CD1c-positive myeloid dendritic cell (primary cell): ENCODE measurements at regions not wholly inside any gene's neighbourhood (a gene's known extent, or its start where the extent isn't known, plus 50 kb on each side); places are given as distances from the start of the nearest gene placed in this dataset.

Source experiments
- DNase-seq: peaks from one replicate; pipeline ENCODE4 v3.0.0-alpha.2; 2016; ENCODE audit errors: extremely low spot score

GRCh38 chr6:95142661-95143335 lies 434.5 kb upstream of the MANEA start:
- no peak for DNase-seq

GRCh38 chr6:95143408-95144180 lies 433.7 kb upstream of the MANEA start:
- no peak for DNase-seq

- DNase-seq = no peak
These were observed 431.9 kb upstream of the MANEA start for GRCh38 chr6:95145457-95145856.

- DNase-seq = no peak
These were observed 417.8 kb upstream of the MANEA start for GRCh38 chr6:95159557-95159956.

DNA sequence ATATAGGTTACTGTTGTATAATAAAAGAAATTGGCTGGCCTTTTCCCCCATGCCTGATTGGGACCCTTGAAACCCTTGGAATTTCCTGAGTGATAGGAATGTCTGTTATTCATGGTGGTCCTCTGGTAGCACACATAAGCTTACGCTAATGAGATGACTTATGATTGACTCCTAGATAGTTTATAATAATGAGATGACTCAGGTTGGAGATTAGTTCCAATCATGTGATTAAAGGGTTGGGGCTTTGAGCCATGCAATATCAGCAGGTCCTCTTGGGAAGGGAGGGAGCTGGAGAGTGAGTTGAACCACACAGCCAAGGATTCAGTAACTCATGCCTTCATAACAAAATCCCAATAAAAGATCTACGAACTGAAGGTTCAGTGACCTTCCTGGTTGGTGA lies 407.6 kb upstream of the MANEA start:
- no peak for DNase-seq

- no peak for DNase-seq
These were observed 401.2 kb upstream of the MANEA start for GRCh38 chr6:95175927-95176675.

DNA sequence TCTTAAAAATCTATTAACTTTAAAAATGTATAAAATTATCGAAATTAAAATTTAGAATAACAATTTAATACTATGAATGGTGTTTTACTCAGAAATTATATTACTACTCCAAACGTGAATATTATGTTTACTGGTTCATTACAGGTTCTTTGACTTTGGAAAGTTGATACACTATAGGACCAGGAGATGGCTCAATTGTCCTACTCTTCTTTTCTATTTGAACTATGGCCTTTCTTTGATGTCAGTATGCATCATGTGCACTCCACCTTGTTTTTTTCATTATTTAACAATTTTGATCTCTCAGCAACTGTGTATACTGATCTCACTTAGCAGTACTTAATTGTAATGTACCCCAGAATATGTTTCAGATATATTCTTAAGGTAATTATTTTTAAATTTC lies 391.5 kb upstream of the MANEA start:
- DNase-seq = no peak

DNA sequence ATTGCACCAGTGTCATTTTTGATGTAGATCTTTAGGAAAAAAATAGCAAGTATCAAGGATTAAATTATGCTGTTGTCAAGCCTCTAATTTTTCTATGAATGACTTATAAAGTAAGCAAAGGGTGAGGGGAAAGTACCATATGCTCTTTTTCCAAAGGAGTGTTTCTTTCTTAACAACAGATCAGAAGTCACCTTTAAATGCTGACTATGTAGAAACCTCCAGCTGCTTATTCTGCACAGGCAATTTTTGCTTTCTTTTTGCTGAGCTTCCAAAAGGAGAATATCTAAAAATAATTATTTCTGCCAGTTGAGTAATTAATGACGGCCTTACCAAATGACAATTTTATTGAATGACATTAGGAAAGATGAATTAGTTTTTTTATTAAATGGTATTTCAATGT lies 390.6 kb upstream of the MANEA start:
- DNase-seq = no peak

DNA sequence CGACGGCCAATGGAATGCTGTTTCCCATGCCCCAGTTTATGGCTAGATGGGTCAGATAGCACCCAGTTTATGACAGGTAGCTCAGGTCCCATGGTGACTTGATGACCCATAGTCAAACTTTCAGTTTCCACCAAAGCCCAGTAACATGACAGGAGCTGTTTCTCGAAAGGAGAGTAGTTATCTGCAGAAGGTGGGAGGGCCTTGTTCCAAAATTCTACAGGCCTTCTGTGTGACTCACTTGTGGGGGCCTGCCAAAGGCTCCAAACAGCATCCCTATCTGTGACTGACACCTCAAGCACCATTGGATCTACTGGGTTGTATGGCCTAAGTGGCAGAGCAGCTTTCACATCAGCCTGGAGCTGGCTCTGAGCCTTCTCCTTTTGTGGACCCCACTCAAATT lies 379.7 kb upstream of the MANEA start:
- no peak for DNase-seq

DNA sequence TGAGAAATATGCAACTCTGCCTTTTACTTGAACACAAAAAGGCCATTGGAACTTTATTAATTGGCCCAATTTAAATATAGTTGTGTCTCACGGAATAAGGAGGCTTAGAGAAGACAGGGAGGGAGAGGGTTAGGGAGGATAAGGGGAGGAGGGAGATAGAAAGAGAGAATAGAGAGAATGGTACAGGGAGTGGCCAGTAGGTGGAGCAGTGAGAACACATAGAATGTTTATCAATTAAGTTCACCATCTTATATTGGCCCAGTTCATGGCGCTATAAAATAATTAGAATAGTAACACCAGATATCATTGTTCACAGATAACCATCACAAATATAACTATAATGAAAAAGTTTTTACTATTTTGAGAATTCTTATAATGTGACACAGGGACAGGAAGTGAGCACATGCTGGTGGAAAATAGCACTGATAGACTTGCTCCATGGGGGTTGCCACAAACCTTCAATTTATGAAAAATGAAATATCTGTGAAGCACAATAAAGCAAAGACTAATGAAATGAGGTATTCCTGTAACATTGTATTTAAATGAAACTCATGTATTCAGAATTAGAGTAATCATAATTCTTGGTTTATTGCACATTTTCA lies 374.1 kb upstream of the MANEA start:
- DNase-seq = peak; percentile 2

- no peak for DNase-seq
These were observed 373.2 kb upstream of the MANEA start for GRCh38 chr6:95204178-95204577.

DNA sequence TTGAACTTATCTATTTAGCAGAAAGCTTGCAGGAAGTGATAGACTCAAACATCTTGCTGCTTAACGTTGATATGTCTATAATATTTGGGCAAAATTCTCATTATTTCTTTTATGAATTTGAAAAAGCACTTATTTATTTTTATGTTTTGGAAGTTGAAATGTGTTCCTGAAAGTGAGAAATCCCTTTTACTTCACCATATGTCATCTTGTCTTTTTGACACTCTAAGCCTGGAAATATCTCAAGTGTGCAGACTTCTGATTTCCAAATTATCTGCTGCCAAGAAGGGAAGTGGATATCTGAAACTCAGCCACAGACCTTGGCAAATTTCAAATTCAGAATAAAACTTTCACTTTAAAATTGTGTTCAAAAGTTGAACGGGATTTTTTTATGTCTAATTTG lies 368.7 kb upstream of the MANEA start:
- DNase-seq = no peak

DNA sequence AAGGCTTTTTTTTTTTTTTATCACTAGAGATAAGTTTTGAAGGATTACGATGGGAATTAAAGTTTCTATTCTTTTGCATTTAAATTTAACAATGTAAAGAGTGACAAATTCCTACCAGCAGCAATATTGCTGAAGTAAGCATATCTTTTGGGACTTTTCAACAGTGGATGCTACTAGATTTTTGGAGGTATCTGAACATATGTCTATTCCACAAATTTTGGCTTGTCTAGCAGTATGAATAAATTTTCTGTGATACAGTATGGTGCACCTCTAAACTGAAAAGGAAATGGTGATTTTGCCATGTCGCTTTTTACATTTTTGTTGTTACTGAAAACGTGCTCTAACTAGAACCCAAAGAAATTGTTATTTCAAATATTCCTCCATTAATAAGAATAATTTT lies 368.3 kb upstream of the MANEA start:
- DNase-seq = no peak

- DNase-seq = no peak
These were observed 360.8 kb upstream of the MANEA start for GRCh38 chr6:95216555-95216954.

DNA sequence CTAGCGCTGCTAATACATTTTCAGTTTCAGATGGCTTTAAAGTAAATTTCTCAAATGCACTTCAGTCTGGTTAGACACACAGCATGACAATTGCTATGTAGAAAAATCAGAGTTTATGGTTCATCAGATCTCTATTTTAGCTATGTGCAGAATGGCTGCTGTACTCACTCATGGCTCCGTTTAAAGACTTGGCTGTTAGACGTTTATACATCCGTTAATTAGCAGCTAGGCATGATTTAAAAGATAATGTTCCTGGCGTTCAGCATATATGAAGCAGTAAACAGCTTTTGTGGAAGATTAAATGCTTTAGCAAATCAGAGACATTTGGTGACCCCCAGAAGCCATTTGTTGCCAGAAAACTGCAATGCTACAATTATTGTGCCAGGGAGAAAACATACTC lies 350.0 kb upstream of the MANEA start:
- no peak for DNase-seq

GRCh38 chr6:95228636-95229035 lies 348.7 kb upstream of the MANEA start:
- no peak for DNase-seq

- DNase-seq = no peak
These were observed 347.1 kb upstream of the MANEA start for GRCh38 chr6:95230071-95230740.

- DNase-seq = no peak
These were observed 345.9 kb upstream of the MANEA start for GRCh38 chr6:95231416-95231815.

GRCh38 chr6:95232446-95232845 lies 344.9 kb upstream of the MANEA start:
- no peak for DNase-seq

GRCh38 chr6:95233879-95234278 lies 343.5 kb upstream of the MANEA start:
- no peak for DNase-seq

GRCh38 chr6:95240514-95240913 lies 336.8 kb upstream of the MANEA start:
- DNase-seq = no peak

GRCh38 chr6:95242560-95242959 lies 334.8 kb upstream of the MANEA start:
- no peak for DNase-seq
